ENCODE measurements at regions not wholly inside any gene's neighbourhood (a gene's known extent, or its start where the extent isn't known, plus 50 kb on each side); places are given as distances from the start of the nearest gene placed in this dataset.

DNA sequence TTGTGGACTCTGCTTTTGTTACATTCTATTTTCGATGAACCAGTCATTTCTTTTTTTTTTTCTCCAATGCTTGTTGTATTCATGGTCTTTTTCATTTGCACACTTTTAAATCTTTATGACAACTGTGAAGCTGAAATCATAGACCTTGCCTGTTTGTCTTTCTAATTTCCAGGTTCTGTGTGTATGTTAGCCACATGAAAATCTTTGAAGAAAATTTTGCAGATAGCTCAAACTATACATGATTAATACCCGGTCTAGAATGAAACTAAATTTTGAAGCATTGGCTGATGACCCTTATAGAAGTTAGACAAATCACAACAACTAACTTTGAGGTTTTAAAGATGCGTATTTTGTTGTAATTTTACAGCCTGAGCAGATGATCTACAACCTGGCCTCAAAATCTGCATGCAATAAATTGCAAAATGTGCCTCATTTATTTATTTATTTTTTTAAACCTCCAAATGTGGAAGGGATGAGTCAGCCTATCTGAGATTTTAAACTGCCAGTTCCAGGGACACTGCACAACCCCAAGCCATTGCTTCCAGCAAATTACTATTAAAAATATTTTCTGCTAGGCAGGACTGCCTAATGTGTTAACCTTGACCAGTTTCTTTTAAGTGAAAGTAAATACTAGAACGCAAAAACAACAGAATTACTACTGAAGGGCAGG is 96.3 kb upstream of the NAV3 start:
- Histone ChIP-seq H4K20me1 (replicated peaks; ENCODE audit: control insufficient read depth, extremely low read depth, insufficient read depth, low read length) (no peaks in the 10 kb centered on the region), H3K4me2 (ENCODE audit: insufficient read depth, low read length) (no peak overlapping the region), H3K9me1 (replicated peaks; ENCODE audit: control insufficient read depth, extremely low read depth, insufficient read depth, low read length) (no peaks in the 10 kb centered on the region), H3K27me3 (ENCODE audit: control insufficient read depth in 2 of 2, insufficient read depth in 2 of 2, low read length in 2 of 2) (no peaks in the 10 kb centered on the region), H2AFZ (ENCODE audit: low read depth, low read length) (no peak overlapping the region), H3K9me3 (replicated peaks; ENCODE audit: control insufficient read depth, insufficient read depth, low read length) (no peaks in the 10 kb centered on the region), H3K4me3 (replicated peaks in 1 of 3; ENCODE audit: insufficient read depth in 1 of 3, low read depth in 1 of 3, low read length in 3 of 3) (no peak overlapping the region), H3K27ac (ENCODE audit: insufficient read depth, low read depth, low read length) (no peak overlapping the region), H3K9ac (replicated peaks; ENCODE audit: extremely low read depth, insufficient read depth, low read length) (no peak overlapping the region), H3K36me3 (ENCODE audit: control insufficient read depth in 2 of 2, extremely low read depth in 1 of 2, insufficient read depth in 2 of 2, low read length in 2 of 2) (no peaks in the 10 kb centered on the region), H3K79me2 (ENCODE audit: control insufficient read depth, insufficient read depth, low read length) (no peaks in the 10 kb centered on the region), H3K4me1 (ENCODE audit: control insufficient read depth, extremely low read depth, insufficient read depth, low read length) (no peaks in the 10 kb centered on the region)
- DNase-seq (ENCODE audit: low read depth, low spot score) (no peak), FAIRE-seq (no peak)
- intact Hi-C loops (cut with micrococcal nuclease), result no loop called here
- TF ChIP-seq FOS (IDR thresholded peaks at IDR 0.05; ENCODE audit: borderline replicate concordance, insufficient read depth, low read length), result no peak
- TF ChIP-seq GATA2 (IDR thresholded peaks at IDR 0.05; ENCODE audit: insufficient read depth, insufficient read length, low read depth, low read length), result no peak
- no peak for TF ChIP-seq POLR2A (IDR thresholded peaks at IDR 0.05; ENCODE audit: low read depth, low read length)
- TF ChIP-seq, protein P1, sequence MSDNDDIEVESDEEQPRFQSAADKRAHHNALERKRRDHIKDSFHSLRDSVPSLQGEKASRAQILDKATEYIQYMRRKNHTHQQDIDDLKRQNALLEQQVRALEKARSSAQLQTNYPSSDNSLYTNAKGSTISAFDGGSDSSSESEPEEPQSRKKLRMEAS (IDR thresholded peaks at IDR 0.05; ENCODE audit: insufficient read depth, insufficient read length), result no peak
- TF ChIP-seq EZH2 (IDR thresholded peaks at IDR 0.05; ENCODE audit: borderline replicate concordance, low read depth, low read length, severe bottlenecking), result no peak
- TF ChIP-seq, protein P2, sequence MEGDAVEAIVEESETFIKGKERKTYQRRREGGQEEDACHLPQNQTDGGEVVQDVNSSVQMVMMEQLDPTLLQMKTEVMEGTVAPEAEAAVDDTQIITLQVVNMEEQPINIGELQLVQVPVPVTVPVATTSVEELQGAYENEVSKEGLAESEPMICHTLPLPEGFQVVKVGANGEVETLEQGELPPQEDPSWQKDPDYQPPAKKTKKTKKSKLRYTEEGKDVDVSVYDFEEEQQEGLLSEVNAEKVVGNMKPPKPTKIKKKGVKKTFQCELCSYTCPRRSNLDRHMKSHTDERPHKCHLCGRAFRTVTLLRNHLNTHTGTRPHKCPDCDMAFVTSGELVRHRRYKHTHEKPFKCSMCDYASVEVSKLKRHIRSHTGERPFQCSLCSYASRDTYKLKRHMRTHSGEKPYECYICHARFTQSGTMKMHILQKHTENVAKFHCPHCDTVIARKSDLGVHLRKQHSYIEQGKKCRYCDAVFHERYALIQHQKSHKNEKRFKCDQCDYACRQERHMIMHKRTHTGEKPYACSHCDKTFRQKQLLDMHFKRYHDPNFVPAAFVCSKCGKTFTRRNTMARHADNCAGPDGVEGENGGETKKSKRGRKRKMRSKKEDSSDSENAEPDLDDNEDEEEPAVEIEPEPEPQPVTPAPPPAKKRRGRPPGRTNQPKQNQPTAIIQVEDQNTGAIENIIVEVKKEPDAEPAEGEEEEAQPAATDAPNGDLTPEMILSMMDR (IDR thresholded peaks at IDR 0.05; ENCODE audit: extremely low read depth in 1 of 2, insufficient read depth in 1 of 2, low read depth in 1 of 2, low read length in 2 of 2), result no peak
- TF ChIP-seq POLR2AphosphoS5 (IDR thresholded peaks at IDR 0.05; ENCODE audit: insufficient read depth, low read depth, low read length), result no peak
- no peak for TF ChIP-seq JUN (IDR thresholded peaks at IDR 0.05; ENCODE audit: borderline replicate concordance, insufficient read depth, insufficient read length, low read depth)
- no peak for TF ChIP-seq MYC (IDR thresholded peaks at IDR 0.05; ENCODE audit: low read depth, low read length)
- ChIA-PET CTCF (interaction anchor here (0.9 to 5.2 kb wide), 2 partner anchors 180 to 191 kb away, joined by 3 to 30 read pairs; no protein-coding TSS in a partner anchor), POLR2A (no interaction called here)
- dilution Hi-C loops (cut with MboI; ENCODE audit: extremely low pct_ligation_motif_present, low sequenced_read_pairs), result no loop called here
- BruUV-seq (replicated peaks), result no TSS peak

All from endothelial cell of umbilical vein (primary cell).